OCI-LY1 (cell line): ENCODE measurements at regions not wholly inside any gene's neighbourhood (a gene's known extent, or its start where the extent isn't known, plus 50 kb on each side); places are given as distances from the start of the nearest gene placed in this dataset.

ENCODE experiments used
- H2AFZ ChIP-seq: fragments of 200-600 bp; sonication (generic), shearing (Covaris generic); 2 replicates; pipeline ENCODE4 v1.6.0; 2014; ENCODE audit warnings: antibody characterized with exemption, mild to moderate bottlenecking, low read length
- H3F3A ChIP-seq: fragments of 200-600 bp; sonication (generic), shearing (Covaris generic); 2 replicates; pipeline ENCODE4 v1.6.0; 2014; ENCODE audit warnings: mild to moderate bottlenecking, antibody characterized with exemption, low read length, moderate library complexity; ENCODE audit not compliant: insufficient read depth
- H3K27ac ChIP-seq: fragments of 200-600 bp; sonication (generic); 2 replicates; pipeline ENCODE4 v1.5.1; 2014; ENCODE audit warnings: low read length, mixed run types, mild to moderate bottlenecking, low read depth; ENCODE audit not compliant: poor library complexity, severe bottlenecking
- H3K27me3 ChIP-seq: fragments of 200-600 bp; sonication (generic); 2 replicates; pipeline ENCODE4 v1.6.0; 2014; ENCODE audit warnings: antibody characterized with exemption, mild to moderate bottlenecking, low read length, moderate library complexity; ENCODE audit not compliant: insufficient read depth
- H3K36me3 ChIP-seq: fragments of 200-600 bp; sonication (generic); 2 replicates; pipeline ENCODE4 v1.6.1; 2014; ENCODE audit warnings: mild to moderate bottlenecking, antibody characterized with exemption, low read length, moderate library complexity, mixed read lengths; ENCODE audit not compliant: insufficient read depth
- H3K4me1 ChIP-seq: fragments of 200-600 bp; sonication (generic); 2 replicates; pipeline ENCODE4 v1.5.1; 2014; ENCODE audit warnings: mild to moderate bottlenecking, low read length, moderate library complexity; ENCODE audit not compliant: insufficient read depth, severe bottlenecking
- H3K4me2 ChIP-seq: fragments of 200-600 bp; sonication (generic), shearing (Covaris generic); 2 replicates; pipeline ENCODE4 v1.6.1; 2014; ENCODE audit warnings: low read length
- H3K4me3 ChIP-seq: fragments of 200-600 bp; sonication (generic); 2 replicates; pipeline ENCODE4 v1.5.1; 2014; ENCODE audit warnings: low read length, low read depth, mild to moderate bottlenecking, mixed read lengths; ENCODE audit not compliant: poor library complexity, severe bottlenecking
- H3K79me2 ChIP-seq: fragments of 200-600 bp; shearing (Covaris generic); 2 replicates; pipeline ENCODE4 v1.6.1; 2016; ENCODE audit warnings: mixed run types, low read length, mixed read lengths; ENCODE audit not compliant: insufficient read depth
- H3K9ac ChIP-seq: fragments of 200-600 bp; sonication (generic), shearing (Covaris generic); 2 replicates; pipeline ENCODE4 v1.6.1; 2014; ENCODE audit warnings: mild to moderate bottlenecking, low read length, mixed read lengths
- H3K9me2 ChIP-seq: fragments of 200-600 bp; sonication (generic), shearing (Covaris generic); 2 replicates; pipeline ENCODE4 v1.6.1; 2014; ENCODE audit warnings: low read depth, mild to moderate bottlenecking, low read length, mixed read lengths
- H3K9me3 ChIP-seq: fragments of 200-600 bp; shearing (Covaris generic); 2 replicates; pipeline ENCODE4 v1.6.1; 2014; ENCODE audit warnings: low read length, mixed read lengths
- H4K20me1 ChIP-seq: fragments of 200-600 bp; sonication (generic), shearing (Covaris generic); 2 replicates; pipeline ENCODE4 v1.6.0; 2016; ENCODE audit warnings: mild to moderate bottlenecking, low read length; ENCODE audit not compliant: insufficient read depth
- EZH2 ChIP-seq: fragments of 200-600 bp; sonication (generic), shearing (Covaris generic); IDR thresholded peaks from 2 replicates; pipeline ENCODE4 v1.8.0; 2017; ENCODE audit warnings: borderline replicate concordance, mixed run types, mild to moderate bottlenecking, antibody characterized with exemption, low read length, moderate library complexity, mixed read lengths
- TF ChIP-seq, protein P1 (sequence below): fragments of 200-600 bp; sonication (generic), shearing (Covaris generic); IDR thresholded peaks from 2 replicates; pipeline ENCODE4 v1.5.1; 2017; ENCODE audit warnings: mild to moderate bottlenecking, antibody characterized with exemption, low read length, moderate library complexity, mixed read lengths

DNA sequence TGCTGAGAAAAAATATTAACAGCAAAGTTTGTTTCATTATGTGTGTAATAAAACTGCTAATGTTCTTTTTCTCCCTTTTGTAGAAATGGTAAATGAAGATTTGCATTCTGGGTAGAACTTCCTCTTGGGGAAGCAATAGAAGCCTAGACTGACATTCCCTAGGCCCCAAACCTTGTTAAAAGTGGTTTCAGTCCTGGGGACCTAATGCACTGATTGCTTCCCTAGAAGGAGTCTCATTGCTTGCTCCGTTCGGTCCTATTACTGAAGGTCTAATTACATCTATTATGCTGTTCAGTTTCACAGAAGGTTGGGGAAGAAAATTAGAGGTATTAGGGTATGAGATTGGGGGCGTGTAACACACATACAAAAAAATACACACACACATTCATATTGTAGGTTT, 893.8 kb downstream of the TLE4 start:
- Histone ChIP-seq H3K9me2 (no peaks in the 10 kb centered on the region), H3K79me2 (no peaks in the 10 kb centered on the region), H3K4me1 (no peaks in the 10 kb centered on the region), H3K27ac (no peak overlapping the region), H4K20me1 (no peaks in the 10 kb centered on the region), H3K9ac (no peak overlapping the region), H3K4me3 (no peak overlapping the region), H3K27me3 (no peaks in the 10 kb centered on the region), H3F3A (no peaks in the 10 kb centered on the region), H3K4me2 (no peak overlapping the region), H3K9me3 (no peaks in the 10 kb centered on the region), H2AFZ (no peak overlapping the region), H3K36me3 (no peaks in the 10 kb centered on the region)
- TF ChIP-seq, protein P1, sequence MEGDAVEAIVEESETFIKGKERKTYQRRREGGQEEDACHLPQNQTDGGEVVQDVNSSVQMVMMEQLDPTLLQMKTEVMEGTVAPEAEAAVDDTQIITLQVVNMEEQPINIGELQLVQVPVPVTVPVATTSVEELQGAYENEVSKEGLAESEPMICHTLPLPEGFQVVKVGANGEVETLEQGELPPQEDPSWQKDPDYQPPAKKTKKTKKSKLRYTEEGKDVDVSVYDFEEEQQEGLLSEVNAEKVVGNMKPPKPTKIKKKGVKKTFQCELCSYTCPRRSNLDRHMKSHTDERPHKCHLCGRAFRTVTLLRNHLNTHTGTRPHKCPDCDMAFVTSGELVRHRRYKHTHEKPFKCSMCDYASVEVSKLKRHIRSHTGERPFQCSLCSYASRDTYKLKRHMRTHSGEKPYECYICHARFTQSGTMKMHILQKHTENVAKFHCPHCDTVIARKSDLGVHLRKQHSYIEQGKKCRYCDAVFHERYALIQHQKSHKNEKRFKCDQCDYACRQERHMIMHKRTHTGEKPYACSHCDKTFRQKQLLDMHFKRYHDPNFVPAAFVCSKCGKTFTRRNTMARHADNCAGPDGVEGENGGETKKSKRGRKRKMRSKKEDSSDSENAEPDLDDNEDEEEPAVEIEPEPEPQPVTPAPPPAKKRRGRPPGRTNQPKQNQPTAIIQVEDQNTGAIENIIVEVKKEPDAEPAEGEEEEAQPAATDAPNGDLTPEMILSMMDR = no peak
- no peak for TF ChIP-seq EZH2

DNA sequence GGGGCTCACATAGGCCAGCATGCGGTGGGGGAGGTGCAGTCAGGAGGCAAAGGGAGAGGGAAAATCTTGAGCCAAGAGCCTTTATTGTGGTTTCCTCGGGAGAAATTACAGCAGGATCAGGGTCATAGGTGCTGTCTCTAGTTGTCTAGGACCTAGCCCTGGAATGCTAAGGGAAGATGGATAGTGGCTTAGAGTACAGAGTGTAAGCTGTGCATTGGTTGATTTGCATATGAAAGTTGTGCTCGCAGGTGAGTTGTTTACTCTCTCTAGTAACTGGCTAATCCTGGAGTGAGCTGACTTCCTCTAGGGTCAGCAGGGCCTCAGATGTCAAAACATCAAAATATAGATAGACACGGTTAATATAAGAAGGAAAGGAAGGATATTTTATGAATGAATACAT, 877.7 kb downstream of the TLE4 start:
- Histone ChIP-seq H3K4me3 (no peak overlapping the region), H3K9ac (no peak overlapping the region), H4K20me1 (no peaks in the 10 kb centered on the region), H2AFZ (no peak overlapping the region), H3F3A (no peaks in the 10 kb centered on the region), H3K36me3 (no peaks in the 10 kb centered on the region), H3K79me2 (no peaks in the 10 kb centered on the region), H3K27ac (no peak overlapping the region), H3K4me2 (no peak overlapping the region), H3K27me3 (no peaks in the 10 kb centered on the region), H3K9me2 (no peaks in the 10 kb centered on the region), H3K9me3 (no peaks in the 10 kb centered on the region), H3K4me1 (no peaks in the 10 kb centered on the region)
- TF ChIP-seq EZH2 = no peak
- TF ChIP-seq, protein P1 = no peak

DNA sequence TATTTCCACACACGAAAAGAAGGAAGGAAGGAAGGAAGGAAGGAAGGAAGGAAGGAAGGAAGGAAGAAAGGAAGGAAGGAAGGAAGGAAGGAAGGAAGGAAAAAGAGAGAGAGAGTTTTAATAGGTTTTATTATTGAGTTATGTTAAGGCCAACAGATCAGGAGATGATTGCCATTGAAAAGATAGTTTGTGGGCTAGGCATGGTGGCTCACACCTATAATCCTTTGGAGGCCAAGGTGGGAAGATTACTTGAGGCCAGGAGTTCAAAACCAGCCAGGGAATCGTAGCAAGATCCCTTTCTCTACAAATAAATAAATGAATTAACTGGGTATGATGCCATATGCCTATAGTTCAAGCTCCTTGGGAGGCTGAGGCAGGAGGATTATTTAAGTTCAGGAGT, 877.2 kb downstream of the TLE4 start:
- H3K36me3 ChIP-seq = no peaks in the 10 kb centered on the region
- no peak overlapping the region for H3K9ac ChIP-seq
- no peaks in the 10 kb centered on the region for H4K20me1 ChIP-seq
- TF ChIP-seq EZH2 = no peak
- TF ChIP-seq, protein P1 = no peak
- no peak overlapping the region for H3K4me3 ChIP-seq
- no peaks in the 10 kb centered on the region for H3K9me3 ChIP-seq
- H3F3A ChIP-seq = no peaks in the 10 kb centered on the region
- no peak overlapping the region for H2AFZ ChIP-seq
- no peaks in the 10 kb centered on the region for H3K9me2 ChIP-seq
- no peaks in the 10 kb centered on the region for H3K4me1 ChIP-seq
- no peaks in the 10 kb centered on the region for H3K79me2 ChIP-seq
- H3K27me3 ChIP-seq = no peaks in the 10 kb centered on the region
- H3K4me2 ChIP-seq = no peak overlapping the region
- no peak overlapping the region for H3K27ac ChIP-seq
